ENCODE measurements at regions not wholly inside any gene's neighbourhood (a gene's known extent, or its start where the extent isn't known, plus 50 kb on each side); places are given as distances from the start of the nearest gene placed in this dataset.
"Not testable (repeated sequence)": the region's sequence is repeated elsewhere in the genome, so short reads cannot be mapped to it uniquely, and the experiment has no call there.

- H3K36me3 ChIP-seq (ENCODE audit: insufficient read depth, low read length), result no peaks in the 10 kb centered on the region
- no peak overlapping the region for H3K9ac ChIP-seq (ENCODE audit: low read depth, low read length)
- no peak overlapping the region for H3K4me3 ChIP-seq (ENCODE audit: low read length)
- H3K4me2 ChIP-seq (ENCODE audit: low read length), result no peak overlapping the region
- peaks cover 9% of the 10 kb centered on the region for H3K27me3 ChIP-seq (ENCODE audit: control insufficient read depth, insufficient read depth, low read length)
- H3K9me3 ChIP-seq (replicated peaks; ENCODE audit: low read length), result no peaks in the 10 kb centered on the region
- no peaks in the 10 kb centered on the region for H3K4me1 ChIP-seq (ENCODE audit: control insufficient read depth, insufficient read depth, low read length)
Measured at GRCh38 chr2:238511614-238511950, 84.9 kb downstream of the ASB1 start.

- H3K9ac ChIP-seq (ENCODE audit: low read depth, low read length), result no peak overlapping the region
- H3K27me3 ChIP-seq (ENCODE audit: control insufficient read depth, insufficient read depth, low read length), result peaks cover 1% of the 10 kb centered on the region
- no peak overlapping the region for H3K4me3 ChIP-seq (ENCODE audit: low read length)
- H3K4me1 ChIP-seq (ENCODE audit: control insufficient read depth, insufficient read depth, low read length), result no peaks in the 10 kb centered on the region
- H3K36me3 ChIP-seq (ENCODE audit: insufficient read depth, low read length), result no peaks in the 10 kb centered on the region
- H3K9me3 ChIP-seq (replicated peaks; ENCODE audit: low read length), result no peaks in the 10 kb centered on the region
- no peak overlapping the region for H3K4me2 ChIP-seq (ENCODE audit: low read length)
Measured at GRCh38 chr2:238512247-238512867, 85.6 kb downstream of the ASB1 start.

- Histone ChIP-seq H3K4me2 (ENCODE audit: low read length) (no peak overlapping the region), H3K9me3 (replicated peaks; ENCODE audit: low read length) (no peaks in the 10 kb centered on the region), H3K4me1 (ENCODE audit: control insufficient read depth, insufficient read depth, low read length) (no peaks in the 10 kb centered on the region), H3K9ac (ENCODE audit: low read depth, low read length) (no peak overlapping the region), H3K4me3 (ENCODE audit: low read length) (no peak overlapping the region), H3K27me3 (ENCODE audit: control insufficient read depth, insufficient read depth, low read length) (no peaks in the 10 kb centered on the region), H3K36me3 (ENCODE audit: insufficient read depth, low read length) (no peaks in the 10 kb centered on the region)
Measured at GRCh38 chr2:238513346-238513745, 86.6 kb downstream of the ASB1 start.

- H3K36me3 ChIP-seq (ENCODE audit: insufficient read depth, low read length); H3K4me2 ChIP-seq (ENCODE audit: low read length); H3K9ac ChIP-seq (ENCODE audit: low read depth, low read length); H3K9me3 ChIP-seq (replicated peaks; ENCODE audit: low read length); H3K27me3 ChIP-seq (ENCODE audit: control insufficient read depth, insufficient read depth, low read length); H3K4me1 ChIP-seq (ENCODE audit: control insufficient read depth, insufficient read depth, low read length); H3K4me3 ChIP-seq (ENCODE audit: low read length): not testable (repeated sequence)
Measured at GRCh38 chr2:238514024-238514423, 87.3 kb downstream of the ASB1 start.

GRCh38 chr2:238515377-238515776 is 88.7 kb downstream of the ASB1 start:
- H3K9me3 ChIP-seq (replicated peaks; ENCODE audit: low read length), result no peaks in the 10 kb centered on the region
- H3K4me1 ChIP-seq (ENCODE audit: control insufficient read depth, insufficient read depth, low read length), result no peaks in the 10 kb centered on the region
- H3K4me3 ChIP-seq (ENCODE audit: low read length), result no peak overlapping the region

GRCh38 chr2:238517209-238517608 is 90.5 kb downstream of the ASB1 start:
- Histone ChIP-seq H3K9me3 (replicated peaks; ENCODE audit: low read length) (no peaks in the 10 kb centered on the region), H3K4me3 (ENCODE audit: low read length) (no peak overlapping the region), H3K27me3 (ENCODE audit: control insufficient read depth, insufficient read depth, low read length) (no peaks in the 10 kb centered on the region), H3K9ac (ENCODE audit: low read depth, low read length) (no peak overlapping the region), H3K4me1 (ENCODE audit: control insufficient read depth, insufficient read depth, low read length) (no peaks in the 10 kb centered on the region), H3K36me3 (ENCODE audit: insufficient read depth, low read length) (no peaks in the 10 kb centered on the region), H3K4me2 (ENCODE audit: low read length) (no peak overlapping the region)

More at GRCh38 chr2:238515377-238515776, 88.7 kb downstream of the ASB1 start:
- H3K36me3 ChIP-seq (ENCODE audit: insufficient read depth, low read length), result no peaks in the 10 kb centered on the region
- H3K4me2 ChIP-seq (ENCODE audit: low read length), result no peak overlapping the region
- no peak overlapping the region for H3K9ac ChIP-seq (ENCODE audit: low read depth, low read length)
- no peaks in the 10 kb centered on the region for H3K27me3 ChIP-seq (ENCODE audit: control insufficient read depth, insufficient read depth, low read length)

GRCh38 chr2:238518172-238518820 is 91.6 kb downstream of the ASB1 start:
- Histone ChIP-seq H3K4me3 (ENCODE audit: low read length) (no peak overlapping the region), H3K4me1 (ENCODE audit: control insufficient read depth, insufficient read depth, low read length) (no peaks in the 10 kb centered on the region), H3K9me3 (replicated peaks; ENCODE audit: low read length) (no peaks in the 10 kb centered on the region), H3K27me3 (ENCODE audit: control insufficient read depth, insufficient read depth, low read length) (no peaks in the 10 kb centered on the region), H3K9ac (ENCODE audit: low read depth, low read length) (no peak overlapping the region), H3K36me3 (ENCODE audit: insufficient read depth, low read length) (no peaks in the 10 kb centered on the region), H3K4me2 (ENCODE audit: low read length) (no peak overlapping the region)

GRCh38 chr2:238518821-238519186 is 92.1 kb downstream of the ASB1 start:
- no peak overlapping the region for H3K4me2 ChIP-seq (ENCODE audit: low read length)
- H3K4me3 ChIP-seq (ENCODE audit: low read length), result no peak overlapping the region
- no peaks in the 10 kb centered on the region for H3K36me3 ChIP-seq (ENCODE audit: insufficient read depth, low read length)
- no peaks in the 10 kb centered on the region for H3K4me1 ChIP-seq (ENCODE audit: control insufficient read depth, insufficient read depth, low read length)
- H3K9ac ChIP-seq (ENCODE audit: low read depth, low read length), result no peak overlapping the region
- H3K9me3 ChIP-seq (replicated peaks; ENCODE audit: low read length), result no peaks in the 10 kb centered on the region
- no peaks in the 10 kb centered on the region for H3K27me3 ChIP-seq (ENCODE audit: control insufficient read depth, insufficient read depth, low read length)

GRCh38 chr2:238520359-238520886 is 93.7 kb downstream of the ASB1 start:
- no peak overlapping the region for H3K9ac ChIP-seq (ENCODE audit: low read depth, low read length)
- H3K9me3 ChIP-seq (replicated peaks; ENCODE audit: low read length), result no peaks in the 10 kb centered on the region
- no peaks in the 10 kb centered on the region for H3K36me3 ChIP-seq (ENCODE audit: insufficient read depth, low read length)
- no peak overlapping the region for H3K4me3 ChIP-seq (ENCODE audit: low read length)
- no peaks in the 10 kb centered on the region for H3K4me1 ChIP-seq (ENCODE audit: control insufficient read depth, insufficient read depth, low read length)
- H3K4me2 ChIP-seq (ENCODE audit: low read length), result no peak overlapping the region
- H3K27me3 ChIP-seq (ENCODE audit: control insufficient read depth, insufficient read depth, low read length), result no peaks in the 10 kb centered on the region

GRCh38 chr2:238521002-238521401 is 94.3 kb downstream of the ASB1 start:
- H3K9me3 ChIP-seq (replicated peaks; ENCODE audit: low read length), result no peaks in the 10 kb centered on the region
- no peak overlapping the region for H3K9ac ChIP-seq (ENCODE audit: low read depth, low read length)
- no peak overlapping the region for H3K4me3 ChIP-seq (ENCODE audit: low read length)
- no peaks in the 10 kb centered on the region for H3K27me3 ChIP-seq (ENCODE audit: control insufficient read depth, insufficient read depth, low read length)
- no peaks in the 10 kb centered on the region for H3K36me3 ChIP-seq (ENCODE audit: insufficient read depth, low read length)
- H3K4me2 ChIP-seq (ENCODE audit: low read length), result no peak overlapping the region
- H3K4me1 ChIP-seq (ENCODE audit: control insufficient read depth, insufficient read depth, low read length), result no peaks in the 10 kb centered on the region

GRCh38 chr2:238521870-238522269 is 95.1 kb downstream of the ASB1 start:
- no peaks in the 10 kb centered on the region for H3K9me3 ChIP-seq (replicated peaks; ENCODE audit: low read length)
- no peaks in the 10 kb centered on the region for H3K27me3 ChIP-seq (ENCODE audit: control insufficient read depth, insufficient read depth, low read length)
- H3K4me3 ChIP-seq (ENCODE audit: low read length), result no peak overlapping the region
- H3K36me3 ChIP-seq (ENCODE audit: insufficient read depth, low read length), result no peaks in the 10 kb centered on the region
- H3K9ac ChIP-seq (ENCODE audit: low read depth, low read length), result no peak overlapping the region
- H3K4me1 ChIP-seq (ENCODE audit: control insufficient read depth, insufficient read depth, low read length), result no peaks in the 10 kb centered on the region
- no peak overlapping the region for H3K4me2 ChIP-seq (ENCODE audit: low read length)
